ENCODE measurements at regions not wholly inside any gene's neighbourhood (a gene's known extent, or its start where the extent isn't known, plus 50 kb on each side); places are given as distances from the start of the nearest gene placed in this dataset.
A peak's percentile ranks its signal among the peaks of the same experiment; 100 is the strongest.
"Not testable (repeated sequence)": the region's sequence is repeated elsewhere in the genome, so short reads cannot be mapped to it uniquely, and the experiment has no call there.

DNA sequence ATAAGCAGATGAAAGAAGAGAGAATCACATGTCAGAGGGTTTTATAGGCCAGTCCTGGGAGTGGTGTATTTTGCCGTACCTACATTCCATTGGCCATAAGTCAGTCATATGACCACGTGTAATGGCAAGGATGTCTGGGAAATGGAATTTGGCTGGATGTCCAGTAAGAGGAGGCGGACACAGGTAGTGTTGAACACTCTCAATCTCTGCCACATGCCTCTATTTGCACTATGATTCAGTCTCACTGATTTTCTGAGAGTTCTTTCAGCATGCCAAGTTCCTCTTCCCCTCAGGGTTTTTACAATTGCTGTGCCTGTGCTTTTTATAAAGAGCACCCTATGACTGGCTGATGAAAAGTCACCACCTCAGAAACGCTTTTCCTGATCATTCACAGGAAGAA, 164.2 kb upstream of the GPR101 start:
- Mint-ChIP-seq H3K36me3 (ENCODE audit: low read depth) (no peaks in the 10 kb centered on the region), H3K9me3 (no peaks in the 10 kb centered on the region), H3K27ac (no peak overlapping the region), H3K4me3 (no peak overlapping the region), H3K27me3 (peaks cover 59% of the 10 kb centered on the region), H3K4me1 (ENCODE audit: low read depth) (no peaks in the 10 kb centered on the region)
- no peak for DNase-seq

DNA sequence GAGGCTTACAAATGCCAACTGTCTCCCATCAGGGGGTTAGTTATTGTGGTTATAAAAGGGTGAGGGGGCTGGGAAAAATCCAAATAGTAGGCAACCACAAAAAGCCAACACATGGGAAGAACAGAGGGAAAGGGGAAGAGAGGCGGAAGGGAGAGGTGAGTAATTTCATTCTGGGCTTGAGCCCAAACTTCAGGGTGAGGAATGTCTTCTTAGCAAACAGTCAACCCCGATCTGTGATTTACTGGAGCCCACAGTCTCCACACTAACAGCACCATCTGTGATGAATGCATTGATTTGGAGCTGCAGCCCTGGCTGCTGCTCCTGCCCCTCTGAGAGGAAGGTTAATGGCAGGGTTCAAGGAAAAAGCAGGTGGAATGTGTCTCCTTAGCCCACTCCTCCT, 162.2 kb upstream of the GPR101 start:
- no peak overlapping the region for H3K27ac Mint-ChIP-seq
- no peak for DNase-seq
- H3K36me3 Mint-ChIP-seq (ENCODE audit: low read depth), result no peaks in the 10 kb centered on the region
- no peak overlapping the region for H3K4me3 Mint-ChIP-seq
- peaks cover 47% of the 10 kb centered on the region for H3K27me3 Mint-ChIP-seq
- H3K9me3 Mint-ChIP-seq, result no peaks in the 10 kb centered on the region
- H3K4me1 Mint-ChIP-seq (ENCODE audit: low read depth), result no peaks in the 10 kb centered on the region

DNA sequence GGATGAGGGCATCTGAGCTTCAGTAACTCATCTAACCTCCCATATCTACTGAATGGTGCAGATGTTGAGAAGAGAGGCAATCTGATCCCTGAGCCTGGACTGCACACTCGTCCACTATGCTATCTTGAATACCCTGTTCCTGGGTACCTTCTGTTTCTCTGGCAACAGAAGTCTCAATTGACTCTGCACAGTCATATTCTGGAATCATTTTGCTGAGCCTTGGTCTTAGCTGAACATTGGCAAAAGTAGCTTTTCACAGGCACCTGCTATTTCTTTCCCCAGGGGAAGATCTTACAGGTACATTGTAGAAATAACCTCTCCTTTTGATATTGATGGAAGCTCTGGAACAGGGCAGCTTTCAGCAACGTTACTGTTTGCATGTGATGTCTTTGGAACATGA, 161.5 kb upstream of the GPR101 start:
- H3K9me3 Mint-ChIP-seq, result no peaks in the 10 kb centered on the region
- no peaks in the 10 kb centered on the region for H3K36me3 Mint-ChIP-seq (ENCODE audit: low read depth)
- H3K4me1 Mint-ChIP-seq (ENCODE audit: low read depth), result no peaks in the 10 kb centered on the region
- DNase-seq, result no peak
- peaks cover 45% of the 10 kb centered on the region for H3K27me3 Mint-ChIP-seq
- no peak overlapping the region for H3K4me3 Mint-ChIP-seq
- H3K27ac Mint-ChIP-seq, result no peak overlapping the region

DNA sequence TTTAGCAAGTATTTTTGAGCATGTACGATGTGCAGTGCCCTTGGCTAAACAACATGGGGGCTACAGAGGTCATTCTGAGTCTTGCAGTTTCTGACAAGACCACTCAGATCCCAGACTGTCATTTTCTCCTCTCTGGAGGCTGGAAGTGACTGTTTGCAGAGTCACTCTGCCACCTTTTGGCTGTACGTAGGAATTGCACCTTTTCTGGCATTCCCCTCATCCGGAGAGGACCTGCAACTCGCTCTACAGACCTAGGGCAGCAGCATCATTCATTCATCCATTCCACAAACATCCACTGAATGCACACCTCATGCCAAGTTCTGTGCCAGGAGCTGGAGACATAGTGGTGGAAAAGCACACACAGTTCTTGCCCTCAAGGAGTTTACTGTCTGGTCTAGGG, 160.4 kb upstream of the GPR101 start:
- Mint-ChIP-seq H3K27ac (no peak overlapping the region), H3K4me1 (ENCODE audit: low read depth) (no peaks in the 10 kb centered on the region), H3K27me3 (peaks cover 40% of the 10 kb centered on the region), H3K4me3 (no peak overlapping the region), H3K36me3 (ENCODE audit: low read depth) (no peaks in the 10 kb centered on the region), H3K9me3 (no peaks in the 10 kb centered on the region)
- DNase-seq, result peak; percentile 31

DNA sequence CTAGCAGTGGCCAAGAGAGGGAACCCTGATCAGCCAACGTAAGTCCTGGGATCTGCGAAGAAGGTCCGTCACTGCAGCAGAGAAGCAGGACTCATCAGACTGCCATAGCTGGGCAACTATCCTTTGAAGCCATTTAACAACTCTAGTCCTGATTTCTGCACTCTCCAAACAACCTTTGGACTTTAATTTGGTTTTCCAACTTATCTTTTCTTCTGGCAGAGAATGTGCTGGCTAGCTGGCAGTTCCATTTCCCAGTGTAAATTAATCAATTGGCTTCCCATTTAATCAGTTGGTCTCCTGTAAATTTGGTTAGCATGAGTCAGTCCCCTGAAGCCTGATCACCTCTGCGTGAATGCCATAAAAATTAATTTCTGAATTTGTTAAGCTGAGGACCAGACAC, 153.7 kb upstream of the GPR101 start:
- Mint-ChIP-seq H3K27ac (no peak overlapping the region), H3K4me3 (no peak overlapping the region), H3K4me1 (ENCODE audit: low read depth) (no peaks in the 10 kb centered on the region), H3K27me3 (peaks cover 10% of the 10 kb centered on the region), H3K9me3 (no peaks in the 10 kb centered on the region), H3K36me3 (ENCODE audit: low read depth) (no peaks in the 10 kb centered on the region)
- no peak for DNase-seq

DNA sequence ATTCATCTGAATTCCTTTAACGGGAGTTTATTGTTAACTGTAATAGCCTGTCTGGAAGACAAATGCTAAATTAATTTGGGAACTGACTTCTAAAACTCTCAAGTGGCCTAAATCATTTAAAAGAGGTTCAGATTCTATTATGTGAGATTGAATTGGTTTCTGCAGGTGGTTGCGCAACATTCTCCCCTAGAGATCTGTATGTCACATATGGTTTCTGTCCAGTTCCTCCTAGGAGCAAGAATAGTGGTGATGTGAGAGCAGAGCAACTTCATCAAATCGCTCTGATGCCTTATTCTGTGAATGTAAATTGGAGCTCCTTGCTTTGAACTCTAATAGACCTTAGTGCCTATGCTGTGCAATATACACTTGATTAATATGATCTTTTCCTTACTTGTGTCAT, 144.6 kb upstream of the GPR101 start:
- peaks cover 47% of the 10 kb centered on the region for H3K27me3 Mint-ChIP-seq

DNA sequence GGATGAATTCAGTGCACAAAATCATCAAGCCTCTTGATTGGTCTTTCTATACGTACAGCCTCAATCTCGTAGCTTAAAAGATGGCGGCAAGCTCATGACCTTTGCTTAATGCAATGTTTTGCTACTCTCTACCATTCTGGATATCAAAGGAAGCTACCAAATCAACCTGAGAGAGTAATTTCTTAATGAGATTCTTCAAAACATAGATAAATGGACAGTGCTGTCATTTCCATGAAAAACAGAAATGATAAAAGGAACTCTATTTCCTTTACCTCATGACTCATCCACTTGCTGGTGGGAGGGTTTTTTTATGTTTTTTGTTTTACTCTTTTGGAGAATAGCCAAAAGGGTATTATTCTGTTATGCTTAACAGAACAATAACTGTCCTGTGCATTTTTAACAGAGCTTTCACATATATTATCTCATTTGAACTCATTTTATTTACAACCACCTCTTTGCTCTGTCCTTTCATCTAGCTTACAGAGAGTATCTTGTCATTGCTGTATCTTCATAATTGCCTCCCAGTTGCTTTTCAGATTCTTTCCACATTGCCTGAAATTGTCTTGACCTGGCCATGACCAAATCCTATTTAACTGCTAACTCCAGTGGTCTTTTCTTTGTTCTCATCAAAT, 138.6 kb upstream of the GPR101 start:
- DNase-seq, result no peak
- Mint-ChIP-seq H3K27me3 (peaks cover 47% of the 10 kb centered on the region), H3K4me3 (no peak overlapping the region), H3K27ac (no peak overlapping the region), H3K4me1 (ENCODE audit: low read depth) (no peaks in the 10 kb centered on the region), H3K36me3 (ENCODE audit: low read depth) (no peaks in the 10 kb centered on the region), H3K9me3 (no peaks in the 10 kb centered on the region)

More for the DNA sequence above, 144.6 kb upstream of the GPR101 start:
- Mint-ChIP-seq H3K4me3 (no peak overlapping the region), H3K4me1 (ENCODE audit: low read depth) (no peaks in the 10 kb centered on the region), H3K27ac (no peak overlapping the region), H3K9me3 (no peaks in the 10 kb centered on the region), H3K36me3 (ENCODE audit: low read depth) (no peaks in the 10 kb centered on the region)
- no peak for DNase-seq

DNA sequence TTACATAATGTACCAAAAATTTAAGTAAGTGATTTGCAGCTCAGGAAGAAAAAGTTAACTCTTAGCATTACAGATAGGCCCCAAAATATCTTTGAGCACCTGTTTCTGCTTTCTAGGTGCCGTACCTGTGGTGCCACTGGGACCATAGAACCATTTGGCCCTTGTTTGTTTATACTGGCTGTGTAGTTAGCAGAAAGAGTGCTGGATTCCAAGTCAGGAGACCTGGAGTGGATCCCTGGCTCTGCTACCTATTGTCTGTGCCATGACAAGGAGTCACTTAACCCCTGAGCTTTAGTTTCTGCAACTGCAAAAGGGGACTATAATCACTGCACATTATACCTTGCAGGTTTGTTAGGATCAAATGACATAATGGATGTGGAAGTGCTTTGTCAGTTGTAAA, 137.8 kb upstream of the GPR101 start:
- Mint-ChIP-seq H3K27me3 (peaks cover 49% of the 10 kb centered on the region), H3K4me3 (no peak overlapping the region), H3K36me3 (ENCODE audit: low read depth) (no peaks in the 10 kb centered on the region), H3K4me1 (ENCODE audit: low read depth) (no peaks in the 10 kb centered on the region), H3K27ac (no peak overlapping the region), H3K9me3 (no peaks in the 10 kb centered on the region)
- DNase-seq, result no peak

DNA sequence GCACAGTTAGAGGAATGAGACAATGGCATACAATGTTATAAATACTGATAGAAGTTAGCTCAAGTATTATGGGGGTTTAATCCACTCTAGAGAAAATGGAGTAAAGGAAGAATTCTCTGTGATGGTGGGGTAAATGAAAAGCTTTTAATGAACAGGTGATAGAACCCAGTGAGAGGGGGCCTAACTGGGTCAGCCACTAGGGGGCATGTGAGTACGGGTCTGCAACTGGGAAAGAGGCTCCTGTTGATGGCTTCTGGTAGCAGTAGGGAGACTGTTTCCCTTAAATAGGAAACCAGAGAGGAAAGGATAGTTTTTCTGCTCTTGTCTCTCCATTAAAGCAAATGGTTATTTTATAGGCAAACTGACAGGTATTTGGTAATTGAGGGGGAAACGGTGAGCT, 132.8 kb upstream of the GPR101 start:
- H3K36me3 Mint-ChIP-seq (ENCODE audit: low read depth), result no peaks in the 10 kb centered on the region
- peaks cover 52% of the 10 kb centered on the region for H3K27me3 Mint-ChIP-seq
- DNase-seq, result peak; percentile 27
- H3K4me1 Mint-ChIP-seq (ENCODE audit: low read depth), result no peaks in the 10 kb centered on the region
- H3K4me3 Mint-ChIP-seq, result no peak overlapping the region
- H3K27ac Mint-ChIP-seq, result no peak overlapping the region
- H3K9me3 Mint-ChIP-seq, result no peaks in the 10 kb centered on the region

DNA sequence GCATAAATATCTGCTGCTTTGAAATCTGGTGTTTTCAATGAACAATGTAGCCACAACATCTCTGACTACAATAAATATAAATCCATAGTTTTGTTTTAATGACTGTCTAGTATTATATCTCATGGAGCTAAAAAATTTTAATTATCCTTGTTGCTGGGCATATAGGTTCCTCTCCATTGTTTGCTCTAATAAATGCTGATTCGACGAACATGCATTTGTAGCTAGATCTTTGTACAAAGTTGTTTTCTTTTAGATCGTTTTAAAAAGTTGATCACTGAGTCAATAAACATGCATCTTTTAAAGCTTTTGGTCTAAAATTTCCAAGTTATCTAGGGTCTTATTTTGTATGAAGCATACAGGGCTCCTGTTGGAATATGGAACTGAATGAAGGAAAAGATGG, 130.5 kb upstream of the GPR101 start:
- no peaks in the 10 kb centered on the region for H3K9me3 Mint-ChIP-seq
- H3K4me3 Mint-ChIP-seq, result no peak overlapping the region
- DNase-seq, result no peak
- no peaks in the 10 kb centered on the region for H3K4me1 Mint-ChIP-seq (ENCODE audit: low read depth)
- H3K27me3 Mint-ChIP-seq, result peaks cover 41% of the 10 kb centered on the region
- H3K36me3 Mint-ChIP-seq (ENCODE audit: low read depth), result no peaks in the 10 kb centered on the region
- H3K27ac Mint-ChIP-seq, result no peak overlapping the region

DNA sequence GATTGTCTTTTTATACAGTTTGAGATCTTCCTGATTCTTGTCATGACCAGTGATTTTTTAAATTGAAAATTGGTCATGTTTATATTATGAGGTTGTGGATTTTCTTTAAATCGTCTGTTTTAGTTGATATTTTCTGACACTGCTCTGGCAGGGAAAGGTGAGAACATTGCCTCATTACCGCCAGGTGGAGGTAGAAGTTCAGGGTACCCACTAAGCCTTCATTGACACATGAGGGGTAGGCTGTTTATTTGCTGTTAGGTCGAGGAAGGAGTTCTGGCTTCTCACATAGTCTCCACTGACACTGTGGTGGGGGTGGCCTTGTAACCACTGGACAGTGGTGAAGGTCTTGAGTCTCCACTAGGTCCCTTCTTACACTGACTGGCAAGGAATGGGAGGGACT, 117.6 kb upstream of the GPR101 start:
- peaks cover 60% of the 10 kb centered on the region for H3K27me3 Mint-ChIP-seq
- no peaks in the 10 kb centered on the region for H3K36me3 Mint-ChIP-seq (ENCODE audit: low read depth)
- no peaks in the 10 kb centered on the region for H3K9me3 Mint-ChIP-seq
- no peak overlapping the region for H3K27ac Mint-ChIP-seq
- no peak overlapping the region for H3K4me3 Mint-ChIP-seq
- H3K4me1 Mint-ChIP-seq (ENCODE audit: low read depth), result no peaks in the 10 kb centered on the region
- DNase-seq, result no peak

DNA sequence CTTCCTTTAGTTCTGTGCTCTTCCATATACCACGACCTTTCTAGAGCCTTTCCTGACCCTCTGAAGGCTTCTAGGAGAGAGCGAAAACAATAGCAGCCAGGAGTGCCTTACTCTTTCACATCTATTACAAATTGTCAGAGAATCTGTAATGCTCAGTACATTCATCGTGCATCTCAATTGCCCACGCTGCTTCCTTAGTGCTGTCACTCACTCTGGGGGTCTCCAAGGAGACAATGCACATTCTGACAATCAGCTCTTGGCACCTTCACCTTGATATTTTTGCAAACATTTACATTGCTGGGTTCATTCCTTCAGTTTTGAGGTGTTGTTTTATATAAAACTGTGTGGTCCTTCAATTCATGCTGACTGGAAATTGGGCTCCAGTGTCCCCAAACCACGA, 110.1 kb upstream of the GPR101 start:
- no peak for DNase-seq
- H3K4me3 Mint-ChIP-seq, result no peak overlapping the region
- no peaks in the 10 kb centered on the region for H3K36me3 Mint-ChIP-seq (ENCODE audit: low read depth)
- H3K27me3 Mint-ChIP-seq, result peaks cover 42% of the 10 kb centered on the region
- H3K27ac Mint-ChIP-seq, result no peak overlapping the region
- H3K4me1 Mint-ChIP-seq (ENCODE audit: low read depth), result no peaks in the 10 kb centered on the region
- H3K9me3 Mint-ChIP-seq, result no peaks in the 10 kb centered on the region

DNA sequence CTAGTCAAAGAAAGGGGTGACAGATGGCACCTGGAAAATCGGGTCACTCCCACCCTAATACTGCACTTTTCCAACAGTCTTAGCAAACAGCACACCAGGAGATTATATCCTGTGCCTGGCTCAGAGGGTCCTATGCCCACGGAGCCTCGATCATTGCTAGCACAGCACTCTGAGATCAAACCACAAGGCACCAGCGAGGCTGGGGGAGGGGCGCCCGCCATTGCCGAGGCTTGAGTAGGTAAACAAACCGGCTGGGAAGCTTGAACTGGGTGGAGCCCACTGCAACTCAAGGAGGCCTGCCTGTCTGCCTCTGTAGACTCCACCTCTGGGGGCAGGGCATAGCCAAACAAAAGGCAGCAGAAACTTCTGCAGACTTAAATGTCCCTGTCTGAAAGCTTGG, 88.9 kb upstream of the GPR101 start:
- DNase-seq; H3K36me3 Mint-ChIP-seq (ENCODE audit: low read depth); H3K4me3 Mint-ChIP-seq; H3K4me1 Mint-ChIP-seq (ENCODE audit: low read depth); H3K9me3 Mint-ChIP-seq; H3K27ac Mint-ChIP-seq: not testable (repeated sequence)
- H3K27me3 Mint-ChIP-seq, result peaks cover 44% of the 10 kb centered on the region

DNA sequence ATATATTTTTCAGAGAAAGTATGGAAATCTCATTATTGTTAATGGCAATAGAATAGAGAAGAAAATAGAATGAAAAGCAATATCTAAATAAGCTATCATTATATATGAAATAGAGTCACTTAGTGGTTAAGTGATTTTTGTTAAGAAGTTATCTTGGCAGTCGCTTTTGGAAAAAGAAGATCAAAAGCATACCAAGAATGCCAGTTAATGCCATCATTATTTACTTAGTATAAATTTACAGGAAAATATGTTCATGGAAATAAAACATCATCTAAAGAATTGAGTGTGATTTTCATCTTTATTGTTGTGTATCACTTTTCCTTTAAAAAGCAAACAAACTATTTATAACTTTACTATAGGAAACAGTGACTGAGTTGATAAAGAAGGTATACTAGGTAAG, 85.3 kb upstream of the GPR101 start:
- no peak overlapping the region for H3K4me3 Mint-ChIP-seq
- no peaks in the 10 kb centered on the region for H3K36me3 Mint-ChIP-seq (ENCODE audit: low read depth)
- H3K27ac Mint-ChIP-seq, result no peak overlapping the region
- H3K9me3 Mint-ChIP-seq, result no peaks in the 10 kb centered on the region
- H3K27me3 Mint-ChIP-seq, result peaks cover 57% of the 10 kb centered on the region
- H3K4me1 Mint-ChIP-seq (ENCODE audit: low read depth), result no peaks in the 10 kb centered on the region
- DNase-seq, result no peak

DNA sequence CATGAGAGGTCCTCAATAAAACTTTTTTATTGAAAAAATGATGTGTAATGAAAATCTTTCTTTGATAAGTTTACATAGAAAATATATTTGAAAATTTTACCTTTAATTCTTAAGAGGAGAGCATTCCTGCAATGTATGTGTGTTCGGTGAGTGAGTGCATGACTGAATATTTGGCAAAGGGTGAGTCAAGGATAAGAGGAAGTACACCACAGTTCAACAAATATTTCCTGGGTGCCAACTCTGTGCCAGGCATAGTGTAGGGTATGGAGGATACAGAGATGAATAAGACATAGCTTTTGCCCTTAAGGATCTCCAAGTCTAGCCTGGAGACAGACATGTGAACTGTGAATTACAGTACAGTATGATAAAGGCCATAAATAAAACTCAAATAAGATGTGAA, 84.7 kb upstream of the GPR101 start:
- DNase-seq, result no peak
- Mint-ChIP-seq H3K36me3 (ENCODE audit: low read depth) (no peaks in the 10 kb centered on the region), H3K9me3 (no peaks in the 10 kb centered on the region), H3K27me3 (peaks cover 52% of the 10 kb centered on the region), H3K27ac (no peak overlapping the region), H3K4me1 (ENCODE audit: low read depth) (no peaks in the 10 kb centered on the region), H3K4me3 (no peak overlapping the region)

DNA sequence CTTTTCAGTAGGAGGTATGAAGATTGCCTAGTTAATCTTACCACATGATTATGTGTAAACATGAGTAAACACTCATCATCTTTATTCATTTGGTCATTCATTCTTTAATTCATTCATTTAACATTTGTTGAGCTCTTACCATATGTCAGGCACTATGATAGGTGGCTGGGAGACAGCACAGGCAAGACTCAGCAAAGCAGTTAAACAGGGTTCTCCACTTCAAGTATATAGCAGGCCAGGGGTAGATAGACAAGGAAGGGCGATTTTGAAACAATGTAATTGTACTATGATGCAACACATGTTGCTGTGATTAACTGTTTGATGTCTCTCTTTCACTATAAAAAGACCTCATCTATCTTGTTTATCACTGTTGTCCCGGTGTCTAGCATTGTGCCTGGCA, 84.3 kb upstream of the GPR101 start:
- Mint-ChIP-seq H3K4me3 (no peak overlapping the region), H3K27ac (no peak overlapping the region), H3K36me3 (ENCODE audit: low read depth) (no peaks in the 10 kb centered on the region), H3K9me3 (no peaks in the 10 kb centered on the region), H3K27me3 (peaks cover 50% of the 10 kb centered on the region), H3K4me1 (ENCODE audit: low read depth) (no peaks in the 10 kb centered on the region)
- no peak for DNase-seq

Measured in activated T-cell treated with anti-CD3 and anti-CD28 coated beads, Interleukin-2, amount 50 U/mL, for 24 hours (primary cell).